ENCODE measurements at regions not wholly inside any gene's neighbourhood (a gene's known extent, or its start where the extent isn't known, plus 50 kb on each side); places are given as distances from the start of the nearest gene placed in this dataset.

DNA sequence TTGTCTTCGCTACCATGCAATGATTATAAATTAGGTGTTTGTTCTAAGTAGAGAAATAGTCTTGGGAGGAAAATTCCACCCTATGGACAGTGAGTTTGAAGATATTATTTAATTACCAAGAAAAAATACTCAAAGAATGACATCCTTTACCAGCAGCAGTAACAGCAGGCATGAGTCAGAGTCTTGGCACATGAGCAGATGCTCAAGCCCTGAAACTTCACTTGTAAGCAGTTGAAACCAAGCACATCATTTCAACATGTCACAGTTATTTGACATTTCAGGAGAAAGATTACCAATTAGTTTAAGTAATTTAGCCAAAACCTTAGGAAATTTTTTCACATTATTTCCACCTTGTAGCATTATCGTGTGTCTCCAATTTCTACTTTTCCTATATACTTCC lies 99.2 kb downstream of the C12orf50 start:
- DNase-seq = no peak

- DNase-seq = no peak
Observed at GRCh38 chr12:87929346-87929745, 99.9 kb downstream of the C12orf50 start.

DNA sequence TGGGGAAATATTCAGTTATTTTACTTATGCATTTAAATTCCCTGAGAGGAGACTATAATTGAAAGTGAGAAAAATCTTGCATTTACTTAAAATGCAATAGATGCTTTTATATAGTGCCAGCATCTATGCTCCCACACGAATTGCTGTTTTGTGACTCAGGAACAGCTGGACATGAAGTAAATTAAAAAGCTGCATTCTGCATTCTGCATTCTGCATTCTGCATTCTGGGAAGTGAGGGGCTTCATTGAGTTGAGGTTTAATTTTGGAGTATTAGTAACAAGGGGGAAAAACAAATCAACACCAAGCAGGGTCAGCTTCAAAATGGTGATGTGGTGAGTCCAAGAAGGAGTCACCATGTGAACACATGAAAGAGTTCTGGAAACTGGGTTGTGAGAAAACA lies 101.2 kb downstream of the C12orf50 start:
- no peak for DNase-seq

DNA sequence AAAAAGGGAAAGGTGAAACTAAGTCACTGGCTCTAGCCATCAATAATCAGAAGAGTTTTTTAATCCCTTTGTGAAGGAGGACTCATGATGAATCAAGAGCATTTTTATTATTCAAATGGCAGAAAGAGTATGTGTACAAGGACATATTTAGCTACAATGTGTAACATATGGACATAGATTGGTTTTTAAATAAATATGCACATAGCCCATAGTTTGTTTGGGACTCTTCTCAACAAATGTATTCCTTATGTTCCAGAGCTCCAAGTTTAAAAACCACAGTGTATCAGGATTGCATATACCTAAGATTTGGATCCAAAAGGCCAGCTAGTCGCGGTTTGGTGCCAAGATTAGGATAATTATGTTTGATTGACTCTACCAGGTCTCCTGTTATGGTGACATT lies 104.2 kb downstream of the C12orf50 start:
- no peak for DNase-seq

DNA sequence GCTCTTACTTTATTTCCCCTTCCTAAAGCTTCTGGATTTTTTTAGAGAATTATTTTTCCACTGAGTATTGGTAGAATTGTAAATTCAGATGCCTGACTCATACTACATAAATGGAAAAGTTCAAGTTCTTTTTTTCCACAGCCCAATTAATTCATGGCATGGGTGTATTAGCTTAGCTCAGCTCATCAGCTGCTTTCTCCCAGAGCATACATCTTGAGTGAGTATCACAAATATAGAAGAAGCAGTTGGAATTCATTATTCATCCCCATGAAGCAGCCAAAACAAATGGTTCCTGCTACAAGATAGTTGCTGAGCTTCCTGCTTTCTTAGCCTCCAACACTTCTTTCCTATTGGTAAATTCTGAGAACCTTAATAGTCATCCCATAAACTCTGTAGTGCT lies 105.1 kb downstream of the C12orf50 start:
- no peak for DNase-seq

GRCh38 chr12:87923361-87923760 lies 105.8 kb downstream of the C12orf50 start:
- no peak for DNase-seq

- DNase-seq = no peak
Observed at GRCh38 chr12:87922736-87923135, 106.5 kb downstream of the C12orf50 start.

DNA sequence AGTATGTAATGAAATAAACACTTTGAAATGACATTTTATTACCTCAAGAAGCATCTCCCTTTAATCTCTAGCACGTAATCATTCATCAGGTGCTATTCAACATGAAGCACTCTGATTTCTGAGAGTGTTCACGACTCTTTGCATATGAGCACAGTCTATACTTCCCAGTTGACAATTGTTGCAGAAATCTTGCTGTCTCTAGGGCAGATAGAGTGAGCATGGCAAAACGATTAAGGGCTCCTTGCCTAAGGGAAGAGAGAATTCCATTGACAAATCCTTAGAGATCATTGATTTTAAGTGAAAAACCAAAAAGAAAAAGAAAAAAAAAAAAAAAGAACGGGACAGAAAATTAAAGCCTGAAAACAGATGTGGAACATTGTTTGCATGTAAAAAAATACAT lies 107.6 kb downstream of the C12orf50 start:
- no peak for DNase-seq

GRCh38 chr12:87920139-87920538 lies 109.1 kb downstream of the C12orf50 start:
- DNase-seq = no peak

DNA sequence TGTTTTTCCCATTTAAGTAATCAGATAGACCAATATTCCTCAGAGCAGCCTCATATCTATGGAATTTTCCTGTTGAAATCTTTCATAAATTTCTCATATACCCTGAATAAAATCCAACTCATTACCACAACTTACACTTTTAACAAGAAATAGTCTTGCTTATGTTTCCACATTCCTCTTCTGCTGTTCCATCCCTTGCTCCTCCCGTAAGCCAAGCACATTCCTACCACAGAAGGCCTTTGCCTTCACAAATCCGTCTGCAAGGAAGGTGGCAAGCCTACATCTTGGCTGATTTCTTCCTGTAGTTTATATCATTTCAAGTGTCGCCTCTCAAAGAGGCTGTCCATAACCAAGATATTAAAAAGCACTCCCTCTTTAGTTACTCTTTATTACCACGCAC lies 127.7 kb downstream of the C12orf50 start:
- DNase-seq = no peak

DNA sequence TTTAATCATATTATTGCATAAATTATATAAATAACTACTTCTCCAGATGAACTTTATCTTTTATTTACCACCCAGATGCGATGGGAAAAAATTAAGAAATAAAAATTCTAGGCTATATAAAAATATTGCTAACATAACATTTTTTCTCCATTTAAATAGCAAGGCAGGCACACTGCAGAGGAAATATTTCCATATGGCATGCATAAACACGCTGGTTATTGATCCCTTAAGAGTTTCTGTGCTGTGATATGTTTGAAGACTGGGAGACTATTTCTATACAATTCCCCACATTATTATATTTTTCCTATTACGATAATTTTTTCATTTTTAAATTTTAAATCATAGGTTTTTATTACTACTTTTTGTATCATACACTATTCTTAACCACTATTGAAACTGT lies 131.5 kb downstream of the C12orf50 start:
- DNase-seq = no peak

- no peak for DNase-seq
Observed at GRCh38 chr12:87883806-87884205, 145.4 kb downstream of the C12orf50 start.

- DNase-seq = no peak
Observed at GRCh38 chr12:87879141-87879540, 150.1 kb downstream of the C12orf50 start.

DNA sequence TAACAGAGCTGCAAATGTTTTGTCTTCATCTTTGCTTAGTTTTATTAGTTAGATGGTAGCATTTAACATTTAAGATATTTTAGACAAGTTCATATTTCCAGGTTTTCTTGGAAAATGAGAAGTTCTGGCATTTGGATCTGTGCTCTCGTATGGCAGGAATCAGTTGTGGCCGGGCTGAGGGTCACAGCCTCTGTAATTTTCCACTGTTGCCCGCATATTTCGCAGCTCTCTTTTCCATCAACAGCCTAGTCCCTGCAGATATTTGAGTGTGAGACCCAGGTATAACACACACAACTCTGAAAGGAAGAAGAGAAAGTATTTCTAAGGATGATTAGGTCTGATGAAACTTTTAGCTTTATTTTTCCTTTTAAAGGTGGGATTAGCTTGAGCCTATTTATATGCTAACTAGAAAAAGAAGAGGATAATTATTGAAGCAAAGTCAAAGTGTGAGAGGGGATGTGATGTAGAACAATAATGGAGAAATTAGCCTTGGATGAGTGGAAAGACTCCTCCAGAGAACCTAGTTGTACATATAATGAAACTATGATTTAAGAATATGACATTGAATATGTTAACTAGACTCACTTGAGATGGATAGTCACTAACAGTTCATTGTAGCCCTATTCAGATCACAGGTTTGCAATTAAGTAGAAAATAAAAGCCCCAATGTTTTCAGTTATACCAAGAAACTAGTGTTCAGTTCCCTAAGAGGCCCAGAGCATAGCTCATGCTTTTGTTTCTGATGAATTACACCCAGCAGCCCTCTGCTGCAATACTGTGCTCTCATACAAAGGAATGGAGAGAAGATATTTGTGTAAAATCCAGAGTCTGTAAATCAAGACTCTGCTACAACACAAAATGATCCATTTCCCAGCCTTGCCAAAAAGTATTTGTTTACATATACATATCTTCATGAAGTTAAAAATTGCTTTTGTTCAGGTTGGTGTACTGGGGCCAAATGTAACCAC lies 158.4 kb downstream of the C12orf50 start:
- DNase-seq = no peak

DNA sequence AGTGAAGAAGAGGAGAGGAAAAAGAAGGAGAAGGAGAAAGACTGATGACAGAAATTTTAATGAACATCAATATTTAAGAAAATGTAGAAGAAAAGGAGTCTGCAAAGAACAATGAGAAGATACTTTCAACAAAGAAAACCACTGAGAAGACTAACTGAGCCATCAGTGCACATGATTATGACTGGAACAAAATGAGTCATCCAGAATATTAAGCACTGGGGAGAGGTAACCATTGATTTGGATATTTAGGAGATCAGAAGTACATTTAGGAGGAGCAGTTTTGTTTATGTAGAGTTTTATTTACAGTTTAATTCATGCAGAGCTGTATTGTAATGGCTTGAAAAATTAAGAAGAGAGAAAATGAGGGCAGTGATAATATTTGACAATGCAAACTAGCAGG lies 159.1 kb downstream of the C12orf50 start:
- no peak for DNase-seq

DNA sequence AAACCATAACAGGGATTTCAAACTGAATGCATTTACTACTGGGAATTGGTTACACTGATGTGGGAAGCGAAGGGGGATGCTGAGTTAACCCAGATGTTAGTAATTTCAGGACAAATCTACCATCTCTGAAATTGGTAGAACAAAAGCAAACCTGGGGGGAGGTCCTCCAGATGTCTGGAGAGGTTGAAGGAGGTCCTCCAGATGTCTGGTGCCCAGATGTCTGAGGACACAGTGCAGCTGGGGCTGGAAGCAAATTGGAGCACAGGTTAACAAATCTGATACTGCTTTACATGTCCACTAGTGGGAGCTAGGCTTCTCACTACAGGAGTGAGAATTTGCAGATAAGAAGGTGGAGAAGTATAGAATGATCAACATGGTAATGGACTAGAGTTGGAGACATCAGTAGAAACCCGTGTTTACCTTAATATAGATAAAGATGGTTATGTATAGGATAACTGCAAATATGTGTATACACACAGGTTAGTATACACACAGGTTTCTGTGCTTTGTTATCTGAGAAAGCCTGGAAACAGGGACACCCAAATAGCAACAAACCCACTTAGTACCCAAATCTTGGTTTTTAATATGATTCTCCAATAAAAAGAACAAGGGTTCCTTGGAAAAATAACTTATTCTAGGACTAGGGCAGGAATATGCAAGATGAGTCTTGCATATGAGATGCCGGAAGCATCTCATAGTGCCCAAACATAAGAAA lies 162.5 kb downstream of the C12orf50 start:
- no peak for DNase-seq

DNA sequence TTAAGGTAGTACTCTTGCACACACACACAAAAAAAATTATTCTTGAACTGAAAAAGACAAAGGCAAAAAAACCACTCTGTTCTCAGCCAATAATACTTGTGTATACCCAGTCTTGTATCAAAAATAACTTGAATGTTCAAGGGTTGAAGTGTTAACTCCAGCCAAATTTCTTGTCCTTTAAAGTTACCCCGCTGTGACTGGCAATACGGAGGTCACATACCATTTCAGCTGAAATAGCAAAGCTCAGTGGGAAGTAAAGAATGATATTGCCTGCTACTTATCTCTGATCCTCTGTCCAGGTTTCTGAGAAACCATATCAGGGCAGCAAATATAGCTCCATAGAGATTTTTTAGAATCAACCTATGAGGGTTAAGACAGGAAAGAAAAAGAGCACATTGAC lies 167.4 kb downstream of the C12orf50 start:
- DNase-seq = no peak

DNA sequence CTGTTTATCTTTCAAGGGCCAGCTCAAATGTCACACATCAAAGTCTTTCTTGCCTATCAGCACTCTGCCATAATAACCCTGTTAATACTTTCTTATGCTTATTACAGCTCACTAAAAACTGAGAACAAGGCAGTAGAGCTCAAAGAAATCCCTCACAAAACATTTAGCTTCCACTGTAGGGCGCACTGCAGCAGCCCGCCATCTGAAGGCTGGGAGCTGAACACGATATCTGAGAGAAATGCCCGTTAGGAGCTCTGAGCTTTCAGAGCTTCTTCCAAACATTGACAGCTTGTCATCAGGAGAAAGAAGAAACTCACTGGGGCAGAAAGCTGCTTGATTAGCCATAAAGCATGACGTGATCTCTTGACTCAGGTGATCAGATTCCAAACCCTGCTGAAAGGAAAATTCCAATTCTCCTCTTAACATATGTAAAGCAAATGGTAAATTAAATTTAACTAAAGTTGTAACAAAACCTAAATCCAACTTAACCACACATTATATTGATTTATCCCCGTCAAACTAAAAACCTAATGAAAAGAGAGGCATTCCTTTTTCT lies 175.7 kb downstream of the C12orf50 start:
- DNase-seq = no peak

DNA sequence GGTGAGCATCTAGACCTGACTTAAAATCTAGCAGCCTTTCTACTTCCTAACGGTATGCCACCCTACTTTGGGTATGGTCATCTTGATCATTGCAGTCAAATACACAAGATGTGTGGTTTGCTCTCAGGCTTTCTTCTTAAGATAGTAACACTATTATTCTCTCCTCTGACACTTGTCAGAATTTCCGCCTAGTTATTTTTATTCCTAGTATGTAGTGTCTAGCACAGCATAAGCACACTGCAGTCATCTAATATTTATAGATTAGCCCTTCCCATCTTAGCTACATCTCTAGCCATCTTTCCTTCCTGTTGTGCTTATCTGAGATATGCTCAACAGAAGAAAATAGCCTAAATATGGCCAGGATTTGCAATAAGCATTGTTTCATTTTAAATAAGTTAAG lies 180.1 kb downstream of the C12orf50 start:
- no peak for DNase-seq

DNA sequence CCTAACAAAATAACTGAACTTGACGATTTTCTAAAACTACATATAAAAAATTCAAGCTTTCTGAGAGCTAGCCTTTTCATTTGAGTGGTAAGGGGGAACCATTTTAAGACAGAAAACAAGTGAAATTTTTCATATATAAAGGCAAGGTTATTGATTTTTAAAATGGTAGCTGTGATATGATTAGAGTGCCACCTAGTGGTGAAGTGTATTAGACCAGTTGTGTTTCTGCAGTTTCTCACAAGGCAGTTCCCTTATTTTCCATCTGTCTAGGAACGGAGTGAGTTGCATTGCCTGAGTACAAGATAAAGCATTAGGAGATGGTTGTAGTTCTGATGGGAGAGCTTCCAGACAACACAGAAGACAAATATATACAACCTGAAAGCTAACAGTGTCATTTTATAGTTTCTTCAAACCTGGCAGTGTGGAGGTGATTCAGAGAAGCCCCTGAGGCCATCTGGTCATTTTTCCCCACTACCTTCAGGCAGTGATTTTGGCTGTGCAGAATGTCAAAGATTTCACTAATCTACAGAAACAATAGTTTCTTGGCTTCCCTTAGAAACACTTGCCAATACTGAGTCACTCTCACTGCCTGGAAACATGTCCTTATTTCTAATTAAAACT lies 180.8 kb downstream of the C12orf50 start:
- DNase-seq = peak in 3 of 6 experiments; percentile 1 to 33 (median 13)

- no peak for DNase-seq
Observed at GRCh38 chr12:87847147-87847546, 182.1 kb downstream of the C12orf50 start.

DNA sequence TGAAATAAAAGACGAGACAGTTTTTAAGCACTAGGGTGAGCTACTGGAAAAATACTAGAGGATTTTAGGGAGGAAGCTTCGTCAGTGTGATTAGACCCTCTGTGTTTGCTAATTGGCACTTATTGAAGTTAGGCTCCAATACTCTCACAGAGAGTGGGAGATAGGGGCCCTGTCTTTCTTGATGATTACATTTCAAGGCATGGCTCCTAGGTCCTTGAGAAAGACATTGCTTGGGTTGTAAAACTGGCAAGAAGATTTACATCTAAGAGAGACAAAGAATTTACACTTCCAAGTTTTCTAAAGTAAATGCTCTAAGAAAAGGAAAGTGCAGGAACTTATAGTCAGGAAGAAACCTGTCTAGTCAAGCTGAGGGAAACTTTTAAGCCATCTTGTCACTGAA lies 183.2 kb downstream of the C12orf50 start:
- DNase-seq = no peak

GRCh38 chr12:87841935-87842334 lies 187.3 kb downstream of the C12orf50 start:
- DNase-seq = no peak
